K562 (cell line): ENCODE measurements at regions not wholly inside any gene's neighbourhood (a gene's known extent, or its start where the extent isn't known, plus 50 kb on each side); places are given as distances from the start of the nearest gene placed in this dataset.

Experiments used
- ARID1B ChIP-seq: fragments of 450-650 bp; IDR thresholded peaks from 2 replicates; pipeline ENCODE4 v1.6.1; 2016; ENCODE audit warnings: antibody characterized with exemption, mild to moderate bottlenecking, inconsistent platforms
- JUND ChIP-seq, 2 experiments: IDR thresholded peaks; 2 replicates in 1 of 2; 3 replicates in 1 of 2; pipeline ENCODE4 v1.6.1; 2011; ENCODE audit warnings: borderline replicate concordance in 2 of 2, low read depth in 2 of 2, low read length in 2 of 2, improper control_type of control experiment in 1 of 2, missing biosample characterization in 1 of 2, missing genetic modification characterization in 1 of 2, missing genetic modification reagents in 1 of 2
- MGA ChIP-seq: fragments of 450-650 bp; IDR thresholded peaks from 2 replicates; pipeline ENCODE4 v1.6.1; 2016; ENCODE audit warnings: mild to moderate bottlenecking, moderate library complexity
- NCOA1 ChIP-seq: fragments of 450-650 bp; IDR thresholded peaks from 2 replicates; pipeline ENCODE4 v1.6.1; 2016; ENCODE audit warnings: low read depth
- PBX2 ChIP-seq, 2 experiments: IDR thresholded peaks in 1 of 2; conservative IDR thresholded peaks in 1 of 2; 2 replicates each; pipeline ENCODE4 v1.6.1; 2016; ENCODE audit warnings: low read depth in 2 of 2, mild to moderate bottlenecking in 1 of 2, missing compliant biosample characterization in 1 of 2, missing genetic modification characterization in 1 of 2, moderate library complexity in 1 of 2

- TF ChIP-seq MGA, result no peak
- TF ChIP-seq PBX2 (CRISPR knock-in tag; IDR thresholded peaks at IDR 0.05; ENCODE audit: low read depth), result peak; percentile 50; the same call in 1 of the 2 replicates
- TF ChIP-seq PBX2 (tag; conservative IDR thresholded peaks at IDR 0.05; ENCODE audit: low read depth), result peak; percentile 76
- TF ChIP-seq NCOA1, result no peak
- peak; percentile 53; the same call in 1 of the 2 replicates for TF ChIP-seq ARID1B
- TF ChIP-seq JUND (IDR thresholded peaks at IDR 0.05; ENCODE audit: borderline replicate concordance, low read depth, low read length), result peak; percentile 87
- TF ChIP-seq JUND (tag; IDR thresholded peaks at IDR 0.05; ENCODE audit: borderline replicate concordance, low read depth, low read length), result peak; percentile 48; the same call in 1 of the 3 replicates
These were observed 111.4 kb upstream of the ARMC2 start (continued) for GRCh38 chr6:108736832-108737231.
